Upper lobe of right lung (tissue), 1 donor: ENCODE measurements at regions not wholly inside any gene's neighbourhood (a gene's known extent, or its start where the extent isn't known, plus 50 kb on each side); places are given as distances from the start of the nearest gene placed in this dataset.

Source experiments
- ATAC-seq: fragments of 200-7000 bp; cut with Tn5 transposase; one replicate; pipeline ENCODE4 v1.9.1; 2020; ENCODE audit warnings: mild to moderate bottlenecking, moderate library complexity
- DNase-seq: peaks from one replicate; pipeline ENCODE4 v3.0.0-alpha.2; 2020
- H3K27ac ChIP-seq: fragments of 200-600 bp; one replicate; pipeline ENCODE4 v1.8.0; 2022
- H3K27me3 ChIP-seq: fragments of 200-600 bp; one replicate; pipeline ENCODE4 v1.8.0; 2022; ENCODE audit warnings: mild to moderate bottlenecking
- H3K36me3 ChIP-seq: fragments of 200-600 bp; one replicate; pipeline ENCODE4 v1.8.0; 2022
- H3K4me1 ChIP-seq: fragments of 200-600 bp; one replicate; pipeline ENCODE4 v1.8.0; 2022
- H3K4me3 ChIP-seq: fragments of 200-600 bp; one replicate; pipeline ENCODE4 v1.8.0; 2022; ENCODE audit warnings: mild to moderate bottlenecking
- H3K9me3 ChIP-seq: fragments of 200-600 bp; one replicate; pipeline ENCODE4 v1.8.0; 2022
- CTCF ChIP-seq: fragments of 200-600 bp; IDR thresholded peaks from one replicate; pipeline ENCODE4 v1.8.0; 2022; ENCODE audit warnings: antibody characterized with exemption
- intact Hi-C: fragments of 100-400 bp; cut with DNase I; formaldehyde crosslinking; loops from one replicate; pipeline ENCODE4 v1.11.0; 2022
- donor health status: DM: no; HTN: yes; CAD: no; lungs with severe emphysema.

- intact Hi-C loops, result no loop called here
- Histone ChIP-seq H3K4me3 (no peak overlapping the region), H3K27ac (no peak overlapping the region), H3K9me3 (no peaks in the 10 kb centered on the region), H3K27me3 (no peaks in the 10 kb centered on the region), H3K4me1 (no peaks in the 10 kb centered on the region), H3K36me3 (no peaks in the 10 kb centered on the region)
- no peak for TF ChIP-seq CTCF
- ATAC-seq (peak; percentile 84), DNase-seq (no peak)
Measured at GRCh38 chr10:78623578-78624215, 445.1 kb upstream of the ZMIZ1 start.

- no peak for ATAC-seq
- Histone ChIP-seq H3K36me3 (no peaks in the 10 kb centered on the region), H3K27ac (no peak overlapping the region), H3K27me3 (no peaks in the 10 kb centered on the region), H3K4me1 (no peaks in the 10 kb centered on the region), H3K4me3 (no peak overlapping the region), H3K9me3 (no peaks in the 10 kb centered on the region)
- no peak for TF ChIP-seq CTCF
- intact Hi-C loops, result no loop called here
- no peak for DNase-seq
Measured at GRCh38 chr10:78624791-78625190, 444.0 kb upstream of the ZMIZ1 start.

GRCh38 chr10:78626471-78626870 lies 442.3 kb upstream of the ZMIZ1 start:
- Histone ChIP-seq H3K9me3 (no peaks in the 10 kb centered on the region), H3K4me3 (no peak overlapping the region), H3K27ac (no peak overlapping the region), H3K36me3 (no peaks in the 10 kb centered on the region), H3K27me3 (no peaks in the 10 kb centered on the region), H3K4me1 (no peaks in the 10 kb centered on the region)
- intact Hi-C loops, result no loop called here
- DNase-seq (no peak), ATAC-seq (no peak)
- no peak for TF ChIP-seq CTCF

DNA sequence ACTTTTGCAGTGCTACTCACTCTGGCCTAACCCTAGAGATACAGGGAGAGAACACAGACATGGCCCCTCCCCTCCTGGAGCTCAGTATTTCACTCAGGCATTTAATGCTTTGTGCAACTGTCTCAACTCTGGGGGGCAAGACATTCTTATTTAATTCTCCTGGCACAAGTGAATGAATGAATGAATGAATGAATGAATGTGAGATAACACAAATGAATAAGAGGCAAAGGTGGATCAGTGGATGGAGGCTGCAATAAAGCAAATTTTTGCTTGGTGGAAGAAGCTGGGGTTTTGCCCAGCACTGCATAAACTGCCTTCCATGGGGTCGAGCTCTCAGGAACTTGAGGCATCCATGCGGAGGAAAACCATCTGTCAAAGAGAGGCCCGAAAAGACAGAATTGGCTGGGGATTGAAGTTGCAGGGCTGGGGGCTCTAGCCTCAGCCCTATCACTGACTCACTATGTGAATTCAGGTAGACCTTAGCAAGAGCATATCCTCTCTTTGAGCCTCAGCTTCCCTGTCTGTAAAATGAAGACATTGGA lies 441.4 kb upstream of the ZMIZ1 start:
- H3K27ac ChIP-seq, result no peak overlapping the region
- intact Hi-C loops, result no loop called here
- H3K4me3 ChIP-seq, result no peak overlapping the region
- no peak for DNase-seq
- ATAC-seq, result no peak
- no peaks in the 10 kb centered on the region for H3K9me3 ChIP-seq
- H3K27me3 ChIP-seq, result no peaks in the 10 kb centered on the region
- no peaks in the 10 kb centered on the region for H3K36me3 ChIP-seq
- no peak for TF ChIP-seq CTCF
- no peaks in the 10 kb centered on the region for H3K4me1 ChIP-seq

- ATAC-seq (peak; percentile 34), DNase-seq (no peak)
- H3K27ac ChIP-seq, result no peak overlapping the region
- intact Hi-C loops, result no loop called here
- no peak overlapping the region for H3K4me3 ChIP-seq
- H3K9me3 ChIP-seq, result no peaks in the 10 kb centered on the region
- no peak for TF ChIP-seq CTCF
- no peaks in the 10 kb centered on the region for H3K36me3 ChIP-seq
- no peaks in the 10 kb centered on the region for H3K27me3 ChIP-seq
- H3K4me1 ChIP-seq, result no peaks in the 10 kb centered on the region
Measured at GRCh38 chr10:78628976-78629375, 439.8 kb upstream of the ZMIZ1 start.

GRCh38 chr10:78629773-78630172 lies 439.0 kb upstream of the ZMIZ1 start:
- intact Hi-C loops, result no loop called here
- no peaks in the 10 kb centered on the region for H3K36me3 ChIP-seq
- no peaks in the 10 kb centered on the region for H3K27me3 ChIP-seq
- no peak overlapping the region for H3K27ac ChIP-seq
- H3K4me1 ChIP-seq, result no peaks in the 10 kb centered on the region
- H3K9me3 ChIP-seq, result no peaks in the 10 kb centered on the region
- H3K4me3 ChIP-seq, result no peak overlapping the region
- DNase-seq (no peak), ATAC-seq (no peak)
- TF ChIP-seq CTCF, result no peak
